HCT116 (cell line): ENCODE measurements at regions not wholly inside any gene's neighbourhood (a gene's known extent, or its start where the extent isn't known, plus 50 kb on each side); places are given as distances from the start of the nearest gene placed in this dataset.

Experiments
- ATF3 ChIP-seq: IDR thresholded peaks from 2 replicates; pipeline ENCODE4 v1.6.1; 2012
- CEBPB ChIP-seq: IDR thresholded peaks from 2 replicates; pipeline ENCODE4 v1.6.1; 2012; ENCODE audit warnings: low read depth
- EGR1 ChIP-seq: IDR thresholded peaks from 2 replicates; pipeline ENCODE4 v1.6.1; 2012; ENCODE audit warnings: low read depth
- EZH2 ChIP-seq: fragments of 200-600 bp; sonication (generic); IDR thresholded peaks from 2 replicates; pipeline ENCODE4 v1.6.1; 2017; ENCODE audit warnings: antibody characterized with exemption, mixed run types
- YY1 ChIP-seq: IDR thresholded peaks from 2 replicates; pipeline ENCODE4 v1.6.1; 2011; ENCODE audit warnings: low read length, low read depth, moderate library complexity, mild to moderate bottlenecking; ENCODE audit not compliant: insufficient replicate concordance; ENCODE audit errors: extremely low read depth
- ZNF274 ChIP-seq: fragments of 200-500 bp; sonication (Bioruptor generic); IDR thresholded peaks from 2 replicates; pipeline ENCODE4 v1.6.1; 2014; ENCODE audit warnings: mild to moderate bottlenecking, low read depth, low read length, inconsistent platforms
- TF ChIP-seq, protein P1 (sequence below), 3 experiments: fragments of 200-600 bp in 1 of 3; sonication (generic) in 1 of 3; IDR thresholded peaks in 2 of 3; conservative IDR thresholded peaks in 1 of 3; 2 replicates each; pipeline ENCODE4 v1.5.1; 2012 to 2017; ENCODE audit warnings: low read depth in 2 of 3, low read length in 2 of 3, antibody characterized with exemption in 1 of 3, borderline replicate concordance in 1 of 3, control low read depth in 1 of 3, mild to moderate bottlenecking in 1 of 3, mixed read lengths in 1 of 3, mixed run types in 1 of 3, moderate library complexity in 1 of 3; ENCODE audit not compliant: insufficient read depth in 1 of 3

- TF ChIP-seq EGR1 (no peak), CEBPB (no peak), YY1 (no peak), ZNF274 (no peak), EZH2 (no peak), ATF3 (no peak)
- TF ChIP-seq, protein P1, sequence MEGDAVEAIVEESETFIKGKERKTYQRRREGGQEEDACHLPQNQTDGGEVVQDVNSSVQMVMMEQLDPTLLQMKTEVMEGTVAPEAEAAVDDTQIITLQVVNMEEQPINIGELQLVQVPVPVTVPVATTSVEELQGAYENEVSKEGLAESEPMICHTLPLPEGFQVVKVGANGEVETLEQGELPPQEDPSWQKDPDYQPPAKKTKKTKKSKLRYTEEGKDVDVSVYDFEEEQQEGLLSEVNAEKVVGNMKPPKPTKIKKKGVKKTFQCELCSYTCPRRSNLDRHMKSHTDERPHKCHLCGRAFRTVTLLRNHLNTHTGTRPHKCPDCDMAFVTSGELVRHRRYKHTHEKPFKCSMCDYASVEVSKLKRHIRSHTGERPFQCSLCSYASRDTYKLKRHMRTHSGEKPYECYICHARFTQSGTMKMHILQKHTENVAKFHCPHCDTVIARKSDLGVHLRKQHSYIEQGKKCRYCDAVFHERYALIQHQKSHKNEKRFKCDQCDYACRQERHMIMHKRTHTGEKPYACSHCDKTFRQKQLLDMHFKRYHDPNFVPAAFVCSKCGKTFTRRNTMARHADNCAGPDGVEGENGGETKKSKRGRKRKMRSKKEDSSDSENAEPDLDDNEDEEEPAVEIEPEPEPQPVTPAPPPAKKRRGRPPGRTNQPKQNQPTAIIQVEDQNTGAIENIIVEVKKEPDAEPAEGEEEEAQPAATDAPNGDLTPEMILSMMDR (IDR thresholded peaks at IDR 0.05 in 2 of 3, conservative IDR thresholded peaks at IDR 0.05 in 1 of 3; ENCODE audit: borderline replicate concordance in 1 of 3, insufficient read depth in 1 of 3, low read depth in 2 of 3, low read length in 2 of 3), result no peak
These were observed 324.7 kb downstream of the TLE4 start for GRCh38 chr9:79896390-79896980.
